ENCODE measurements at regions not wholly inside any gene's neighbourhood (a gene's known extent, or its start where the extent isn't known, plus 50 kb on each side); places are given as distances from the start of the nearest gene placed in this dataset.

- ChIA-PET CTCF (no interaction called here), POLR2A (no interaction called here)
- no peaks in the 10 kb centered on the region for H3K36me3 ChIP-seq (ENCODE audit: control insufficient read depth, insufficient read depth, low read length)
- H3K4me3 ChIP-seq (ENCODE audit: low read depth, low read length), result no peak overlapping the region
- TF ChIP-seq CTCF (IDR thresholded peaks at IDR 0.05; ENCODE audit: insufficient read depth, low read depth, low read length), result no peak
- no peak for DNase-seq (ENCODE audit: low read depth)
- no peaks in the 10 kb centered on the region for H3K27me3 ChIP-seq (ENCODE audit: control insufficient read depth, insufficient read depth, low read length)
Measured at GRCh38 chr5:175579742-175580432, 78.0 kb upstream of the HRH2 start.

GRCh38 chr5:175582697-175583096 is 75.2 kb upstream of the HRH2 start:
- Histone ChIP-seq H3K36me3 (ENCODE audit: control insufficient read depth, insufficient read depth, low read length) (no peaks in the 10 kb centered on the region), H3K27me3 (ENCODE audit: control insufficient read depth, insufficient read depth, low read length) (no peaks in the 10 kb centered on the region), H3K4me3 (ENCODE audit: low read depth, low read length) (no peak overlapping the region)
- CTCF ChIA-PET, result no interaction called here
- TF ChIP-seq CTCF (IDR thresholded peaks at IDR 0.05; ENCODE audit: insufficient read depth, low read depth, low read length), result no peak
- no peak for DNase-seq (ENCODE audit: low read depth)
- POLR2A ChIA-PET, result no interaction called here

GRCh38 chr5:175585567-175585966 is 72.3 kb upstream of the HRH2 start:
- ChIA-PET CTCF (interaction anchor here (0.9 kb wide), 1 partner anchor 11 kb away, joined by 3 read pairs; no protein-coding TSS in a partner anchor), POLR2A (no interaction called here)
- no peaks in the 10 kb centered on the region for H3K27me3 ChIP-seq (ENCODE audit: control insufficient read depth, insufficient read depth, low read length)
- DNase-seq (ENCODE audit: low read depth), result no peak
- no peak overlapping the region for H3K4me3 ChIP-seq (ENCODE audit: low read depth, low read length)
- H3K36me3 ChIP-seq (ENCODE audit: control insufficient read depth, insufficient read depth, low read length), result no peaks in the 10 kb centered on the region
- TF ChIP-seq CTCF (IDR thresholded peaks at IDR 0.05; ENCODE audit: insufficient read depth, low read depth, low read length), result no peak

- Histone ChIP-seq H3K4me3 (ENCODE audit: low read depth, low read length) (no peak overlapping the region), H3K27me3 (ENCODE audit: control insufficient read depth, insufficient read depth, low read length) (no peaks in the 10 kb centered on the region), H3K36me3 (ENCODE audit: control insufficient read depth, insufficient read depth, low read length) (no peaks in the 10 kb centered on the region)
- ChIA-PET CTCF (no interaction called here), POLR2A (no interaction called here)
- no peak for DNase-seq (ENCODE audit: low read depth)
- TF ChIP-seq CTCF (IDR thresholded peaks at IDR 0.05; ENCODE audit: insufficient read depth, low read depth, low read length), result no peak
Measured at GRCh38 chr5:175588709-175589429, 69.0 kb upstream of the HRH2 start.

- CTCF ChIA-PET, result no interaction called here
- Histone ChIP-seq H3K27me3 (ENCODE audit: control insufficient read depth, insufficient read depth, low read length) (no peaks in the 10 kb centered on the region), H3K4me3 (ENCODE audit: low read depth, low read length) (no peak overlapping the region), H3K36me3 (ENCODE audit: control insufficient read depth, insufficient read depth, low read length) (no peaks in the 10 kb centered on the region)
- TF ChIP-seq CTCF (IDR thresholded peaks at IDR 0.05; ENCODE audit: insufficient read depth, low read depth, low read length), result no peak
- no peak for DNase-seq (ENCODE audit: low read depth)
- POLR2A ChIA-PET, result no interaction called here
Measured at GRCh38 chr5:175589714-175590113, 68.2 kb upstream of the HRH2 start.
